Neural crest cell (in vitro differentiated cells): ENCODE measurements at regions not wholly inside any gene's neighbourhood (a gene's known extent, or its start where the extent isn't known, plus 50 kb on each side); places are given as distances from the start of the nearest gene placed in this dataset.

Experiments used
- DNase-seq: peaks from one replicate; pipeline ENCODE4 v3.0.0; 2021; ENCODE audit warnings: low read depth, mixed read lengths, low spot score
- H3K27ac Mint-ChIP-seq: one replicate; pipeline ENCODE4 v1.8.0; 2021; ENCODE audit warnings: mild to moderate bottlenecking, mixed read lengths; ENCODE audit not compliant: unreplicated experiment
- H3K27me3 Mint-ChIP-seq: 2 replicates; pipeline ENCODE4 v1.8.0; 2021; ENCODE audit warnings: low read depth, mild to moderate bottlenecking, mixed read lengths
- H3K36me3 Mint-ChIP-seq: 2 replicates; pipeline ENCODE4 v1.8.0; 2021; ENCODE audit warnings: low read depth, mild to moderate bottlenecking, mixed read lengths
- H3K4me1 Mint-ChIP-seq: 2 replicates; pipeline ENCODE4 v1.8.0; 2021; ENCODE audit warnings: mixed read lengths
- H3K4me3 Mint-ChIP-seq: one replicate; pipeline ENCODE4 v1.8.0; 2021; ENCODE audit warnings: mild to moderate bottlenecking, mixed read lengths
- H3K9me3 Mint-ChIP-seq: 2 replicates; pipeline ENCODE4 v1.8.0; 2021; ENCODE audit warnings: mixed read lengths
- CTCF ChIP-seq: fragments of 200-600 bp; sonication (generic); conservative IDR thresholded peaks from 2 replicates; pipeline ENCODE4 v1.5.0; 2021; ENCODE audit warnings: antibody characterized with exemption, mild to moderate bottlenecking

DNA sequence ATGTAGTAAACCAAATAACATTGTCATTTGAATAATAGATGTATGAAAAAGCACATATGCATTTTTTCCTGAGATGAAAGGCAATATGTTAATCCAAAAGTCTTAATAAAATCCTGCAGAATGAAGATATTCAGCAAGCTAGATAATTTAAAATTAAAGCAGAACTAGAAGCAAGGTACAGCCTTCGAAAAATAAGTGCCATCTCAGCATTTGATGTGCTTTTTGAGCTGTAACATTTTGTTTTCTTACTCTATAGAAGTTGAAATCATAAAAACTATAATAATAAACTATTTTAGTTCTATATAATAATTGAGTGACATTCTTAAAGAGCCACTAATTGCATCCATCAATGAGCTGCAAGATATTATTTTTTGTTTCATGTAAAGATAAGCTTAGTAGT, 410.4 kb upstream of the TRAM1L1 start:
- H3K27ac Mint-ChIP-seq = no peak overlapping the region
- no peaks in the 10 kb centered on the region for H3K36me3 Mint-ChIP-seq
- no peaks in the 10 kb centered on the region for H3K27me3 Mint-ChIP-seq
- no peak for DNase-seq
- no peaks in the 10 kb centered on the region for H3K9me3 Mint-ChIP-seq
- H3K4me1 Mint-ChIP-seq = peaks cover 6% of the 10 kb centered on the region
- no peak overlapping the region for H3K4me3 Mint-ChIP-seq
- TF ChIP-seq CTCF = no peak

GRCh38 chr4:117512414-117512813, 427.0 kb upstream of the TRAM1L1 start:
- Mint-ChIP-seq H3K4me3 (no peak overlapping the region), H3K27ac (no peak overlapping the region), H3K9me3 (no peaks in the 10 kb centered on the region), H3K36me3 (no peaks in the 10 kb centered on the region), H3K27me3 (no peaks in the 10 kb centered on the region), H3K4me1 (peaks cover 3% of the 10 kb centered on the region)
- TF ChIP-seq CTCF = no peak
- DNase-seq = no peak

- DNase-seq = no peak
- H3K4me1 Mint-ChIP-seq = peaks cover 3% of the 10 kb centered on the region
- peaks cover 7% of the 10 kb centered on the region for H3K36me3 Mint-ChIP-seq
- H3K4me3 Mint-ChIP-seq = no peak overlapping the region
- peaks cover 11% of the 10 kb centered on the region for H3K9me3 Mint-ChIP-seq
- TF ChIP-seq CTCF = no peak
- no peaks in the 10 kb centered on the region for H3K27me3 Mint-ChIP-seq
- H3K27ac Mint-ChIP-seq = no peak overlapping the region
Observed at GRCh38 chr4:117514391-117515175, 429.2 kb upstream of the TRAM1L1 start.

- Mint-ChIP-seq H3K4me3 (no peak overlapping the region), H3K27ac (no peak overlapping the region), H3K36me3 (peaks cover 11% of the 10 kb centered on the region), H3K9me3 (peaks cover 14% of the 10 kb centered on the region), H3K4me1 (peaks cover 3% of the 10 kb centered on the region), H3K27me3 (no peaks in the 10 kb centered on the region)
- TF ChIP-seq CTCF = no peak
- no peak for DNase-seq
Observed at GRCh38 chr4:117515921-117516320, 430.5 kb upstream of the TRAM1L1 start.

DNA sequence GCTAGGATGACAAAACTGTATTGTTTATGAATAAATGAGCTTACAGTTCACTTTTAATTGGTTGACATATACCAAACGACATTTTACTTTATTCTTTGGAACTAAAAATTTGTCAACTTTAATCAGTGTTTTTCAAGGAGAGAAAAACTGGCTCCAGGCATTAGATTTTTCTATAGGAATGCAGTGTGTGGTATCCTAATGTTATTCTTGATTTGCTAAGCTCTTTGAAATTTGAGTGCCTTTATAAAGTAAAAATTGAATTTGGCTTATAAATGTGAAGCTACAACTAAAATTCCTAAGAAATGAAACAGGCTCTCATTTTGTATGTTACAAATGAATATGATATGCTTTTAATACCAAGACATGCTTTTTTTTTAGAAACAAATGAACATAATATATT, 442.2 kb upstream of the TRAM1L1 start:
- no peaks in the 10 kb centered on the region for H3K27me3 Mint-ChIP-seq
- no peak overlapping the region for H3K4me3 Mint-ChIP-seq

More for the DNA sequence above, 442.2 kb upstream of the TRAM1L1 start:
- TF ChIP-seq CTCF = no peak
- no peaks in the 10 kb centered on the region for H3K36me3 Mint-ChIP-seq
- H3K4me1 Mint-ChIP-seq = no peaks in the 10 kb centered on the region
- H3K27ac Mint-ChIP-seq = no peak overlapping the region
- H3K9me3 Mint-ChIP-seq = no peaks in the 10 kb centered on the region
- DNase-seq = no peak
